ENCODE measurements at regions not wholly inside any gene's neighbourhood (a gene's known extent, or its start where the extent isn't known, plus 50 kb on each side); places are given as distances from the start of the nearest gene placed in this dataset.
"Not testable (repeated sequence)": the region's sequence is repeated elsewhere in the genome, so short reads cannot be mapped to it uniquely, and the experiment has no call there.

GRCh38 chr7:84712374-84713121 is 474.3 kb downstream of the SEMA3D start:
- no peak overlapping the region for H3K4me3 ChIP-seq
- no peak for DNase-seq (ENCODE audit: low spot score in 2 of 2)
- WGBS: 77% methylated on average over 4 of the region's 4 CpGs
- TF ChIP-seq CTCF (IDR thresholded peaks at IDR 0.05): no peak
- TF ChIP-seq POLR2A (IDR thresholded peaks at IDR 0.05): no peak
- no peak for TF ChIP-seq EP300 (IDR thresholded peaks at IDR 0.05)
- TF ChIP-seq POLR2AphosphoS5 (IDR thresholded peaks at IDR 0.05): no peak
- no peaks in the 10 kb centered on the region for H3K4me1 ChIP-seq
- H3K9me3 ChIP-seq: no peaks in the 10 kb centered on the region
- H3K36me3 ChIP-seq: no peaks in the 10 kb centered on the region
- no peaks in the 10 kb centered on the region for H3K27me3 ChIP-seq
- no peak overlapping the region for H3K27ac ChIP-seq

- H3K9me3 ChIP-seq; H3K27me3 ChIP-seq; H3K4me3 ChIP-seq; H3K27ac ChIP-seq; DNase-seq (ENCODE audit: low spot score in 2 of 2); H3K36me3 ChIP-seq; H3K4me1 ChIP-seq: not testable (repeated sequence)
- WGBS: over 99% methylated on average over 3 of the region's 3 CpGs
Observed at GRCh38 chr7:84710538-84710937, 476.3 kb downstream of the SEMA3D start.

DNA sequence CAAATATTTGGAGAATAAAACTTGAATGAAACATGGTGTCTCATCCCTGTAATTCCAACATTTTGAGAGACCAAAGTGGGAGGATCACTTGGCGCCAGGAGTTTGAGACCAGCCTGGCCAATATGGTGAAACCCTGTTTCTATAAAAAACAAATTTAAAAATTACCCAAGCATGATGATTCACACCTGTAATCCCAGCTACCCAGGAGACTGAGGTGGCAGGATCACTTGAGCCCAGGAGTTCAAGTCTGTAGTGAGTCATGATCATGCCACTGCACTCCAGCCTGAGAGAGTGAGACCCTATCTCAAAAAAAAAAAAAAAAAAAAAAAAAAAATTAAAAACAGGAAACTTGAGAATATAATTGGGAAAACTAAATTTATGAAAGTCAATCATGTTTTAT is 481.1 kb downstream of the SEMA3D start:
- WGBS: 88% methylated on average over 1 of the region's 1 CpG

DNA sequence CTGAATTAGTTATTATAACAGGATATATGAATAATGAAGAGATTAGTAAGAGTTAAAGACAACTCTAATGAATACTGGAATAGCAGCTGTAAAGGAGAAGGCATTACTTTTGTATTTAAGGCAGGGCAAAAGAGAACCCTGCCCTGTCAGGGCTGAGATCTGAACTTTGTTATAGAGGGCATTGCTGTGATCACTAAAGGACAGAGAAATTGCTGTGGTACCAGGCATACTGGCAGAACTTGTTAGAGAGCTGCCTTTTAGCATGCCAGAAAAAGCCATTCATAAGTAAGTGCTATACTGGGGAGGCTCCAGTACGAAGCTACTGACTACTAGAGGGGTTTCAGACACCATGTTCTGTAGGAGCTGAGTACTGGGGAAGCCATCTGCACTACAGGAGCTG is 481.8 kb downstream of the SEMA3D start:
- 72% methylated on average over 1 of the region's 1 CpG for WGBS
- no peak overlapping the region for H3K4me3 ChIP-seq
- no peaks in the 10 kb centered on the region for H3K27me3 ChIP-seq
- no peak overlapping the region for H3K27ac ChIP-seq
- no peaks in the 10 kb centered on the region for H3K9me3 ChIP-seq
- H3K36me3 ChIP-seq: no peaks in the 10 kb centered on the region
- TF ChIP-seq POLR2AphosphoS5 (IDR thresholded peaks at IDR 0.05) (no peak), CTCF (IDR thresholded peaks at IDR 0.05) (no peak), EP300 (IDR thresholded peaks at IDR 0.05) (no peak), POLR2A (IDR thresholded peaks at IDR 0.05) (no peak)
- H3K4me1 ChIP-seq: no peaks in the 10 kb centered on the region
- DNase-seq (ENCODE audit: low spot score in 2 of 2): no peak

More for the DNA sequence above, 481.1 kb downstream of the SEMA3D start:
- H3K4me3 ChIP-seq: no peak overlapping the region
- H3K27me3 ChIP-seq: no peaks in the 10 kb centered on the region
- TF ChIP-seq POLR2AphosphoS5 (IDR thresholded peaks at IDR 0.05) (no peak), EP300 (IDR thresholded peaks at IDR 0.05) (no peak), CTCF (IDR thresholded peaks at IDR 0.05) (no peak), POLR2A (IDR thresholded peaks at IDR 0.05) (no peak)
- H3K4me1 ChIP-seq: no peaks in the 10 kb centered on the region
- no peak overlapping the region for H3K27ac ChIP-seq
- H3K36me3 ChIP-seq: no peaks in the 10 kb centered on the region
- no peaks in the 10 kb centered on the region for H3K9me3 ChIP-seq
- no peak for DNase-seq (ENCODE audit: low spot score in 2 of 2)

- DNase-seq (ENCODE audit: low spot score in 2 of 2): no peak
- H3K36me3 ChIP-seq: no peaks in the 10 kb centered on the region
- no peaks in the 10 kb centered on the region for H3K4me1 ChIP-seq
- no peak overlapping the region for H3K4me3 ChIP-seq
- no peaks in the 10 kb centered on the region for H3K27me3 ChIP-seq
- no peak overlapping the region for H3K27ac ChIP-seq
- no peaks in the 10 kb centered on the region for H3K9me3 ChIP-seq
- WGBS: 72% methylated on average over 4 of the region's 4 CpGs
- TF ChIP-seq CTCF (IDR thresholded peaks at IDR 0.05) (no peak), EP300 (IDR thresholded peaks at IDR 0.05) (no peak), POLR2AphosphoS5 (IDR thresholded peaks at IDR 0.05) (no peak), POLR2A (IDR thresholded peaks at IDR 0.05) (no peak)
Observed at GRCh38 chr7:84704380-84704779, 482.5 kb downstream of the SEMA3D start.
